ENCODE measurements at regions not wholly inside any gene's neighbourhood (a gene's known extent, or its start where the extent isn't known, plus 50 kb on each side); places are given as distances from the start of the nearest gene placed in this dataset.

- no peak for TF ChIP-seq POLR2A (IDR thresholded peaks at IDR 0.05)
- TF ChIP-seq CTCF (IDR thresholded peaks at IDR 0.05), result no peak
- Histone ChIP-seq H3K4me3 (no peak overlapping the region), H3K9me3 (no peaks in the 10 kb centered on the region), H3K27me3 (no peaks in the 10 kb centered on the region), H3K4me1 (no peaks in the 10 kb centered on the region), H3K27ac (no peak overlapping the region), H3K36me3 (no peaks in the 10 kb centered on the region)
- DNase-seq (ENCODE audit: extremely low spot score in 2 of 2), result no peak
- intact Hi-C loops (cut with DNase I), result no loop called here
These were observed 184.9 kb downstream of the CDCA7 start for GRCh38 chr2:173539615-173540014.

- Histone ChIP-seq H3K27ac (no peak overlapping the region), H3K36me3 (no peaks in the 10 kb centered on the region), H3K27me3 (no peaks in the 10 kb centered on the region), H3K9me3 (no peaks in the 10 kb centered on the region), H3K4me1 (no peaks in the 10 kb centered on the region), H3K4me3 (no peak overlapping the region)
- DNase-seq (ENCODE audit: extremely low spot score in 2 of 2), result no peak
- no peak for TF ChIP-seq POLR2A (IDR thresholded peaks at IDR 0.05)
- TF ChIP-seq POLR2AphosphoS5 (IDR thresholded peaks at IDR 0.05; ENCODE audit: insufficient read depth in 1 of 2, low read depth in 1 of 2), result no peak
- no peak for TF ChIP-seq CTCF (IDR thresholded peaks at IDR 0.05)
- intact Hi-C loops (cut with DNase I), result no loop called here
These were observed 190.1 kb downstream of the CDCA7 start for GRCh38 chr2:173544641-173545363.

- intact Hi-C loops (cut with DNase I), result no loop called here
- H3K27ac ChIP-seq, result no peak overlapping the region
- no peaks in the 10 kb centered on the region for H3K9me3 ChIP-seq
- no peak for DNase-seq (ENCODE audit: extremely low spot score in 2 of 2)
- TF ChIP-seq CTCF (IDR thresholded peaks at IDR 0.05) (no peak), POLR2AphosphoS5 (IDR thresholded peaks at IDR 0.05; ENCODE audit: insufficient read depth in 1 of 2, low read depth in 1 of 2) (no peak), POLR2A (IDR thresholded peaks at IDR 0.05) (no peak)
- H3K4me1 ChIP-seq, result no peaks in the 10 kb centered on the region
- no peak overlapping the region for H3K4me3 ChIP-seq
- no peaks in the 10 kb centered on the region for H3K27me3 ChIP-seq
- no peaks in the 10 kb centered on the region for H3K36me3 ChIP-seq
These were observed 190.7 kb downstream of the CDCA7 start for GRCh38 chr2:173545364-173545763.

- H3K4me3 ChIP-seq, result no peak overlapping the region
- H3K27ac ChIP-seq, result no peak overlapping the region
- DNase-seq (ENCODE audit: extremely low spot score in 2 of 2), result no peak
- TF ChIP-seq POLR2A (IDR thresholded peaks at IDR 0.05) (no peak), CTCF (IDR thresholded peaks at IDR 0.05) (no peak), POLR2AphosphoS5 (IDR thresholded peaks at IDR 0.05; ENCODE audit: insufficient read depth in 1 of 2, low read depth in 1 of 2) (no peak)
- no peaks in the 10 kb centered on the region for H3K36me3 ChIP-seq
- H3K9me3 ChIP-seq, result no peaks in the 10 kb centered on the region
- H3K27me3 ChIP-seq, result no peaks in the 10 kb centered on the region
- intact Hi-C loops (cut with DNase I), result no loop called here
- no peaks in the 10 kb centered on the region for H3K4me1 ChIP-seq
These were observed 192.8 kb downstream of the CDCA7 start for GRCh38 chr2:173547499-173547898.

GRCh38 chr2:173550143-173550542 lies 195.5 kb downstream of the CDCA7 start:
- Histone ChIP-seq H3K36me3 (no peaks in the 10 kb centered on the region), H3K4me3 (no peak overlapping the region), H3K27me3 (no peaks in the 10 kb centered on the region), H3K27ac (no peak overlapping the region), H3K4me1 (no peaks in the 10 kb centered on the region), H3K9me3 (no peaks in the 10 kb centered on the region)
- DNase-seq (ENCODE audit: extremely low spot score in 2 of 2), result no peak
- no peak for TF ChIP-seq CTCF (IDR thresholded peaks at IDR 0.05)
- no peak for TF ChIP-seq POLR2AphosphoS5 (IDR thresholded peaks at IDR 0.05; ENCODE audit: insufficient read depth in 1 of 2, low read depth in 1 of 2)
- TF ChIP-seq POLR2A (IDR thresholded peaks at IDR 0.05), result no peak
- intact Hi-C loops (cut with DNase I), result no loop called here

Measured in vagina (tissue), 2 donors.